Brain microvascular endothelial cell (primary cell): ENCODE measurements at regions not wholly inside any gene's neighbourhood (a gene's known extent, or its start where the extent isn't known, plus 50 kb on each side); places are given as distances from the start of the nearest gene placed in this dataset.

ENCODE experiments used
- DNase-seq: peaks from one replicate; pipeline ENCODE4 v3.0.0-alpha.2; 2020
- H3K27ac ChIP-seq: fragments of 250-450 bp; sonication (Bioruptor Pico); 2 replicates; pipeline ENCODE4 v1.5.1; 2020; ENCODE audit warnings: mild to moderate bottlenecking, moderate library complexity
- H3K27me3 ChIP-seq: fragments of 250-450 bp; sonication (Bioruptor Pico); replicated peaks from 2 replicates; pipeline ENCODE4 v1.5.1; 2020; ENCODE audit warnings: mild to moderate bottlenecking
- H3K36me3 ChIP-seq: fragments of 250-450 bp; sonication (Bioruptor Pico); replicated peaks from 2 replicates; pipeline ENCODE4 v1.5.1; 2020; ENCODE audit warnings: mild to moderate bottlenecking
- H3K4me3 ChIP-seq: 2 replicates; pipeline ENCODE4 v1.5.1; 2011; ENCODE audit warnings: low read depth, mild to moderate bottlenecking, control low read depth, low read length, moderate library complexity
- in situ Hi-C: cut with HindIII; loops from 2 replicates; pipeline ENCODE4 v1.10.0; 2017; ENCODE audit warnings: low sequenced_read_pairs, low pct_ligation_motif_present
- TF ChIP-seq, protein P1 (sequence below): IDR thresholded peaks from 2 replicates; pipeline ENCODE4 v1.5.1; 2011; ENCODE audit warnings: low read depth, mild to moderate bottlenecking, moderate library complexity, low read length, control low read depth, inconsistent platforms; ENCODE audit errors: missing control alignments

DNA sequence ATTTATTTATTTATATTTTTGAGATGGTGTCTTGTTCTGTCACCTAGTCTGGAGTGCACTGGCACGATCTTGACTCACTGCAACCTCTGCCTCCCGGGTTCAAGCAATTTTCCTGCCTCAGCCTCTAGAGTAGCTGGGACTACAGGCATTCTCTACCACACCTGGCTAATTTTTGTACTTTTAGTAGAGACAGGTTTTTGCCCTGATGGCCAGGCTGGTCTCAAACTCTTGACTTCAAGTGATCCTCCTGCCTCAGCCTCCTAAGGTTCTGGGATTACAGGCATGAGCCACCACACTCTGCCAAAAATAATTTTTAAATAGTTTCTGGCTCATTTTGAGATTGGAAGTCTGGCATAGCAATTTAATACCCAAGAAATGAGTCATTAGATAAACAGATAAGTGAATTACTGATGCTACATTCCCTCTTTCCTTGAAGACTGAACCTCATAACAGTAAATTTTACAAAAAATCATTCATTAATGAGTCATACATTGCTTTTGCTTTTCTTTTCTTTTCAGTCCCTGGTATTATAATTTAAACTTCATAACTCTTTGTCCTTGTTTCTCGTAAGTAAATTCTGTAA lies 881.6 kb upstream of the PIK3C3 start:
- H3K27me3 ChIP-seq: no peaks in the 10 kb centered on the region
- no peak overlapping the region for H3K4me3 ChIP-seq
- H3K27ac ChIP-seq: peak overlapping the region; percentile 46
- DNase-seq: peak; percentile 47
- in situ Hi-C loops: no loop called here
- no peaks in the 10 kb centered on the region for H3K36me3 ChIP-seq
- TF ChIP-seq, protein P1, sequence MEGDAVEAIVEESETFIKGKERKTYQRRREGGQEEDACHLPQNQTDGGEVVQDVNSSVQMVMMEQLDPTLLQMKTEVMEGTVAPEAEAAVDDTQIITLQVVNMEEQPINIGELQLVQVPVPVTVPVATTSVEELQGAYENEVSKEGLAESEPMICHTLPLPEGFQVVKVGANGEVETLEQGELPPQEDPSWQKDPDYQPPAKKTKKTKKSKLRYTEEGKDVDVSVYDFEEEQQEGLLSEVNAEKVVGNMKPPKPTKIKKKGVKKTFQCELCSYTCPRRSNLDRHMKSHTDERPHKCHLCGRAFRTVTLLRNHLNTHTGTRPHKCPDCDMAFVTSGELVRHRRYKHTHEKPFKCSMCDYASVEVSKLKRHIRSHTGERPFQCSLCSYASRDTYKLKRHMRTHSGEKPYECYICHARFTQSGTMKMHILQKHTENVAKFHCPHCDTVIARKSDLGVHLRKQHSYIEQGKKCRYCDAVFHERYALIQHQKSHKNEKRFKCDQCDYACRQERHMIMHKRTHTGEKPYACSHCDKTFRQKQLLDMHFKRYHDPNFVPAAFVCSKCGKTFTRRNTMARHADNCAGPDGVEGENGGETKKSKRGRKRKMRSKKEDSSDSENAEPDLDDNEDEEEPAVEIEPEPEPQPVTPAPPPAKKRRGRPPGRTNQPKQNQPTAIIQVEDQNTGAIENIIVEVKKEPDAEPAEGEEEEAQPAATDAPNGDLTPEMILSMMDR: no peak

DNA sequence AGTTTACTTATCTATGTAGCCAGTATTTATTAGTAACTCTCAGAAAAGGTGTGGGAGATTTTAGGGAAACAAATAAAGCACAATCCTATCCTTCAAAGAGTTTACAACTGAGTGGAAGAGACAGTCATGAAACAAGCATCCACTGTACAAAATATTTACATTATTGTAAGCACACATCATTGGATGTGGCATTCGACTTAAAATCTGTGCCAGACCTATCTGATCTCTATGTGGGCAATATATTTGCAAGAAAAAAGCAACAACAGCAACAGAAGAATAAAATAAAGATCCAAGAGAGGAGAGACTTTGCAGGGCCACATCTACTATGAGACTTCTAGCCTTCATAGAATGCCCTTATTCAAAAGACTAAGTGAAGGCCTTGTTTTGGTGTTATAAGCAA lies 882.1 kb upstream of the PIK3C3 start:
- in situ Hi-C loops: no loop called here
- TF ChIP-seq, protein P1: no peak
- no peaks in the 10 kb centered on the region for H3K36me3 ChIP-seq
- no peak overlapping the region for H3K27ac ChIP-seq
- no peak overlapping the region for H3K4me3 ChIP-seq
- DNase-seq: no peak
- H3K27me3 ChIP-seq: no peaks in the 10 kb centered on the region

DNA sequence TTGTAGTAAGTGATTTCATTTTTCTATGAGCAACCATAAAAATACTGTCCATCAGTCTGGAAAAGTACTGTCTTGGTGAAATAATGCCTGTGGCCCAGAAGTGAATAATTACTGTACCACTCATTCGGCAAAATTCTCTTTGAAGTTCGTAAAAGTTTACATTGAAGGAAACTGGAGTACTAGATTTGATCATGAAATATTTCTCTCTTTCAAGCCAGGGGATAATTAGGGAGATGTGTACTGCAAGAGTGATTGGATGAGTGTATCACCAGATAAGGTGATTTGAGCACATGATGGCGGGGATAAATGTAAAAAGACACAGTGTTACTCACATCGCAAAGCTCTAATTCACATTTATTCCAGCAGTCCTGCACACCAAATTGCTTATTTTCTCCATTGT lies 883.2 kb upstream of the PIK3C3 start:
- DNase-seq: no peak
- TF ChIP-seq, protein P1: no peak
- H3K27ac ChIP-seq: no peak overlapping the region
- H3K4me3 ChIP-seq: no peak overlapping the region
- H3K36me3 ChIP-seq: no peaks in the 10 kb centered on the region
- in situ Hi-C loops: no loop called here
- H3K27me3 ChIP-seq: no peaks in the 10 kb centered on the region

DNA sequence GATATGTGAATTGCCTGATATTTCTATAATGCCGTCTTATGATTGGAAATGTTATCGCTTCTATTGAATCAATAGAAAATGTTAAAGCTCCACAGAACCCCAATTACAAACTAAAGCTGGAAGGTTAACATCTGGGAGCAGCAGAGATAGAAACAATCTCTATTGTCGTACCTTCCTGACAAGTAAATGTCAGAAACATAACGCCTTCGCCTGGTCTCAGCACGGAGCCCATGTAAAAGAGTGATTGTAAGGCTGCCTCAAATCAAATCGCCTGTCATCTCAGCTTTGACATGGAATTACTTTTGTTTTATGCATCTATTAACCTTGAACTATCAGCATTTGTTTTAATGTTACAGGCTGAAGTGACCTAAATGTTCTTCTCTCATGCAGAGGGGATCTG lies 885.9 kb upstream of the PIK3C3 start:
- no peaks in the 10 kb centered on the region for H3K27me3 ChIP-seq

DNA sequence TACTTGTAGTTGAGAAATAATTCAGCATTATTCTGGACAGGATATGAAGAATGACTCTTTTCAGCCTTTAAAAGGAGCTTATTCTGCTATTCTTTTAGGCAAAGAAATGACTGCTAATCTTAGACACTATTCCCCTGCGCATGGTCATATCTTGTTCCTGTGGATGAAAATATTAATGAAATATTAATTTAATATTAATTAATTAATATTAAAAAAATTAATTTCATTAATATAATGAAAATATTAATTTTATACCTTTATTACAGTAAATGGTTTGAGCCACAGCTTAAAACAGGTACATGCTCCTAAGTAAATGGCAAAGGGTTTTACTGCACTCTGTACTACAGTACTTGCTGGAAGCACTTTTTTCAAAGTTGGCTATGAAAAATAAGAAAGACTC lies 890.1 kb upstream of the PIK3C3 start:
- Histone ChIP-seq H3K27ac (no peak overlapping the region), H3K36me3 (no peaks in the 10 kb centered on the region), H3K4me3 (no peak overlapping the region), H3K27me3 (no peaks in the 10 kb centered on the region)
- in situ Hi-C loops: no loop called here
- no peak for DNase-seq
- TF ChIP-seq, protein P1: no peak

More for the DNA sequence above, 885.9 kb upstream of the PIK3C3 start:
- no peak for DNase-seq
- Histone ChIP-seq H3K36me3 (no peaks in the 10 kb centered on the region), H3K27ac (no peak overlapping the region), H3K4me3 (no peak overlapping the region)
- TF ChIP-seq, protein P1: no peak
- in situ Hi-C loops: no loop called here

DNA sequence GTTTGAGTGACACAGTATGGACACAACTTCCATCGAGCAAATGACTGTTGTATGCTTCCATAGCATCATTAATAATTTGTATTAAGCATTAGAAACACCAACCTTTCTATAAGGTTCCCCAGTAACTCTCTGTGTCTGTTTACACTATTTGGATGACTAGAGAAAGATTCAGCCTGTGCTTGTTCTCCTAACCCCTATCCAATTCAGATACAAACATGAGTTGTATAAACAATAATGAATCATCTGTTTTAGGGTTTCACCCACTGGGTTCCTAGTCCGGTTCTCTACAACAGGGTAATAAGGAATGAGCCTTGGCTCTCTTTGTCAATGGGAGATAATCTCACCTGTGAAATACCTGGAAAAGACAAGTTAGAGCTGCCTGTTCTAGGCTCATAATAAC lies 894.1 kb upstream of the PIK3C3 start:
- in situ Hi-C loops: no loop called here
- H3K36me3 ChIP-seq: no peaks in the 10 kb centered on the region
- no peak overlapping the region for H3K4me3 ChIP-seq
- TF ChIP-seq, protein P1: no peak
- no peak for DNase-seq
- no peaks in the 10 kb centered on the region for H3K27me3 ChIP-seq
- no peak overlapping the region for H3K27ac ChIP-seq
